Activated CD4-positive, alpha-beta T cell treated with anti-CD3 and anti-CD28 coated beads for 36 hours (primary cell): ENCODE measurements at regions not wholly inside any gene's neighbourhood (a gene's known extent, or its start where the extent isn't known, plus 50 kb on each side); places are given as distances from the start of the nearest gene placed in this dataset.

Experiments used
- ATAC-seq: fragments of 200-7000 bp; cut with Tn5 transposase; one replicate; pipeline ENCODE4 v1.10.0; 2021; ENCODE audit warnings: mild to moderate bottlenecking, moderate library complexity
- CTCF ChIA-PET: fragments of 350-600 bp; sonication (Branson Sonifier 250); formaldehyde crosslinking; loops from one replicate; lab custom pipeline; 2021; ENCODE audit warnings: antibody characterized with exemption; lab: Charles Lee
- POLR2A ChIA-PET: fragments of 350-600 bp; sonication (Branson Sonifier 250); formaldehyde crosslinking; loops from one replicate; lab custom pipeline; 2021; ENCODE audit warnings: antibody characterized with exemption, inconsistent platforms; lab: Charles Lee
- DNase-seq: peaks from one replicate; pipeline ENCODE4 v3.0.0-alpha.2; 2020
- H3K27ac Mint-ChIP-seq: one replicate; pipeline ENCODE4 v1.8.0; 2021; ENCODE audit warnings: mixed read lengths
- H3K27me3 Mint-ChIP-seq: one replicate; pipeline ENCODE4 v1.8.0; 2021; ENCODE audit warnings: mixed read lengths
- H3K36me3 Mint-ChIP-seq: one replicate; pipeline ENCODE4 v1.8.0; 2021; ENCODE audit warnings: low read depth, mixed read lengths
- H3K4me1 Mint-ChIP-seq: one replicate; pipeline ENCODE4 v1.8.0; 2021; ENCODE audit warnings: mixed read lengths
- H3K4me3 Mint-ChIP-seq: one replicate; pipeline ENCODE4 v1.8.0; 2021; ENCODE audit warnings: mild to moderate bottlenecking, moderate library complexity, mixed read lengths
- H3K9me3 Mint-ChIP-seq: one replicate; pipeline ENCODE4 v1.8.0; 2021; ENCODE audit warnings: low read depth, mixed read lengths
- intact Hi-C, 2 experiments: fragments of 100-400 bp; cut with DNase I in 1 of 2; cut with micrococcal nuclease in 1 of 2; formaldehyde crosslinking; loops; one replicate each; pipeline versions ENCODE4 v1.14.2 to v1.15.1; 2022 to 2024; cut with DNase I, micrococcal nuclease

DNA sequence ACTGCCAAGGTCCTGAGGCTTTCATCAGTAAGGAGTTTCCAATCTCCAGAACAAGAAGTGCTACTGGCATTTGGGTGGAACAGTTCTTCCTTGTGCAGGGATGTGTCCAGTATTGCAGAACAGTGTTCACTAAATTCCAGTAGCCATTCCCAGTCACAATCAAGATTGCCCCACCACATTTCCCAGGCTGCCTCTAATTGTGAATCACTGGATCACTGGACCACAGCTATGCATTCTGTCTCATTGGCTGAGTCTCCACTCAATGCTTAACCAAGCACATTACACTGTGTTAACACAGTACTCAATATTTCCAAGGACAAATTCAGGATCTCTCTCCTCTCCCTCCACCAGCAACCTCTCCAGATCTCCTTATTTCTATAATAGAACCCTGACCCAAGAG lies 160.2 kb upstream of the CCDC150 start:
- peaks cover 19% of the 10 kb centered on the region for H3K27me3 Mint-ChIP-seq
- H3K4me3 Mint-ChIP-seq = no peak overlapping the region
- ChIA-PET CTCF (no interaction called here), POLR2A (no interaction called here)
- ATAC-seq = no peak
- H3K27ac Mint-ChIP-seq = no peak overlapping the region
- no peaks in the 10 kb centered on the region for H3K9me3 Mint-ChIP-seq
- intact Hi-C loops = no loop called here
- no peaks in the 10 kb centered on the region for H3K36me3 Mint-ChIP-seq
- peaks cover 3% of the 10 kb centered on the region for H3K4me1 Mint-ChIP-seq
- DNase-seq = no peak

- H3K4me1 Mint-ChIP-seq = peaks cover 3% of the 10 kb centered on the region
- no peaks in the 10 kb centered on the region for H3K9me3 Mint-ChIP-seq
- H3K4me3 Mint-ChIP-seq = no peak overlapping the region
- H3K27me3 Mint-ChIP-seq = peaks cover 27% of the 10 kb centered on the region
- DNase-seq (no peak), ATAC-seq (no peak)
- POLR2A ChIA-PET = no interaction called here
- H3K36me3 Mint-ChIP-seq = no peaks in the 10 kb centered on the region
- CTCF ChIA-PET = interaction anchor here (1.0 kb wide), 1 partner anchor 270 kb away, joined by 4 read pairs; no protein-coding TSS in a partner anchor
- no peak overlapping the region for H3K27ac Mint-ChIP-seq
- intact Hi-C loops = no loop called here
Observed at GRCh38 chr2:196480653-196481323, 158.7 kb upstream of the CCDC150 start.

DNA sequence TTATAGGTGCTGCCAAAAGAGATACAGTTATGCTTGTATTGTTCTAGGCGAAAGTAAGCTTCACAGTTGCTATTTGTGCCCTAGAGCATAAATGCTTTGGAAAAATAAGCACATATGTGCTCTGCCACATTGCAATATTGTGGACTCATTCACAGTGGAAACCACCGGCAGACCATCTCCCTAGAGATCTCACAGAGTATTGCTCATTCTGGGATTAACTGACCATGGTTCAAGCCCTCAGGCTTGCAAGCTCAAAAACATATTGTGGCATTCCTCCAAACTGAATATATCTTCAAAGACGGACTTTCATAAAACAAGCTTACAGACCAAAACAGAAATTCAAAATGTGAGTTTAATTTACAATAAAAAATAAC lies 158.2 kb upstream of the CCDC150 start:
- peaks cover 31% of the 10 kb centered on the region for H3K27me3 Mint-ChIP-seq
- intact Hi-C loops = no loop called here
- H3K9me3 Mint-ChIP-seq = no peaks in the 10 kb centered on the region
- no peak for DNase-seq
- no peak overlapping the region for H3K4me3 Mint-ChIP-seq
- no peaks in the 10 kb centered on the region for H3K36me3 Mint-ChIP-seq
- H3K4me1 Mint-ChIP-seq = peaks cover 3% of the 10 kb centered on the region
- ChIA-PET CTCF (interaction anchor here (1.0 to 1.4 kb wide), 2 partner anchors 28 to 270 kb away, joined by 3 to 4 read pairs; no protein-coding TSS in a partner anchor), POLR2A (no interaction called here)
- no peak overlapping the region for H3K27ac Mint-ChIP-seq
- no peak for ATAC-seq

DNA sequence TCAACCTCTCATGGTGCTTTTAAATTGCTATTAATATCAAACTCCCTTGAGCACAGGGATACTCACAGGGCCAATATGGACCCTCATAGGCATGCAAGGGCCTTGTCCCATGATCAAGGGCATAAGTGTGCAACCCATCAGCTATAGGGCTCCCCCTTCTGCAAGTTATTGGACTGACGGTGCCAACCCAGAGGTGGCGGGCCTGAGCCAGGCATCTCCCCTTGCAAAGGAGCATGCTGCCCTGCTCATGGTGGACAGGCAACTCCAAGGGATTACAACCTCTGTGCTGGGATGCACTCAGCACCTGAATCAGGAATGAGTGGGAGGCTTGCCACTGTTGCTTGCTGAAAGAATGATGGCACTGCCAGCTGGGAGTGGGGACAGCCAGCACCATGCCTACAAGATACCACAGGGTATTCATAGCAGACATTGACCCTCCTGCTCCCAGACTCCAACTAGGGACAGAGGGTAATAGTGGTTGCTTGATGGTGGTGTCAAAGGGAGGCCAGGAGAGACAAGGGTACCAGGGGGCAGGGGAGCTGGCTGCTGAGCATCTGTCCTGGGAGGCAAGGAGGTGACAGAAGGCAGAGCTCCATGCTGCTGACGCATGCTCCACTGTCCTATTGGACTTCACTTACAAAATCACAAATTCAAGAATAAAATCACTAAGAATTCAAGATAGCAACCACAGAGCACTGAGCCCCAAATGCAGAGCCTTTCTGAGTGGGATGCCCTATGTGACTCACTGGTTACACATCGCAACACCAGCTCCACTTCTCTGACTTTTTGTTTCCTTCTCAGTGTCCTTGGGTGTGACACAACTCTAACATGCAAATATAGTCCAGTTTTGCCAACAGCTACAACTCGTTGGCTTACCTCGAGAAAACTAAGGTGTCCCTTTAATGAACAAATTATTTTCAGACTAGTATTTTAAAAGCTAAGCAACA lies 157.1 kb upstream of the CCDC150 start:
- H3K36me3 Mint-ChIP-seq = no peaks in the 10 kb centered on the region
- intact Hi-C loops = no loop called here
- ATAC-seq = peak; percentile 91
- no peaks in the 10 kb centered on the region for H3K9me3 Mint-ChIP-seq
- POLR2A ChIA-PET = no interaction called here
- peaks cover 33% of the 10 kb centered on the region for H3K27me3 Mint-ChIP-seq
- peaks cover 3% of the 10 kb centered on the region for H3K4me1 Mint-ChIP-seq
- no peak overlapping the region for H3K4me3 Mint-ChIP-seq
- CTCF ChIA-PET = interaction anchor here (0.9 to 1.6 kb wide), 4 partner anchors 20 to 48 kb away, joined by 3 read pairs; no protein-coding TSS in a partner anchor
- H3K27ac Mint-ChIP-seq = no peak overlapping the region
- peak; percentile 36 for DNase-seq

- intact Hi-C loops = no loop called here
- peaks cover 34% of the 10 kb centered on the region for H3K27me3 Mint-ChIP-seq
- ATAC-seq = no peak
- peaks cover 3% of the 10 kb centered on the region for H3K4me1 Mint-ChIP-seq
- no peak overlapping the region for H3K4me3 Mint-ChIP-seq
- H3K9me3 Mint-ChIP-seq = no peaks in the 10 kb centered on the region
- POLR2A ChIA-PET = no interaction called here
- no peak for DNase-seq
- CTCF ChIA-PET = interaction anchor here (0.9 kb wide), 1 partner anchor 417 kb away, joined by 3 read pairs; the partner anchor contains the start of gene DNAH7
- H3K36me3 Mint-ChIP-seq = no peaks in the 10 kb centered on the region
- H3K27ac Mint-ChIP-seq = no peak overlapping the region
Observed at GRCh38 chr2:196486146-196486545, 153.4 kb upstream of the CCDC150 start.

- no peak overlapping the region for H3K4me3 Mint-ChIP-seq
- intact Hi-C loops = no loop called here
Observed at GRCh38 chr2:196487417-196487816, 152.1 kb upstream of the CCDC150 start.

DNA sequence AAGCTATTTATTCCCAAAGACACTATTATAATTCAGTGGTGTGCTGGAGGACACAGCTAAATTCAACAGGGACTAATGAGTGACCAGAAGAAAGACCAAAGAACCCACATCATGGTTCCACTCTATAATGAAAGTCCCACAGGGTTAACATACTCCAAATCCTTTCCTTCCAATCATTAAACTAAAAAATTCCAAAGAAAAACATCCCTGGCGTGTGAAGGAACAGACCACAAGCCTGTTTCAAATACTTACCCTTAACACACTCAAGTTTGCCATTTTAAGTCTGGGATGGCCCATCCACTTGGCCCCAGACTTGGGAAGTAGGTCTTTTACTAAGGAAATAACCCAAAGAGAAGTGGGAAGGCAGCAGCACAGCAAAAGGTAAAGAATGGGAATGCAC lies 150.1 kb upstream of the CCDC150 start:
- no peak for DNase-seq
- no peak for ATAC-seq
- Mint-ChIP-seq H3K9me3 (peaks cover 8% of the 10 kb centered on the region), H3K4me3 (no peak overlapping the region), H3K27ac (no peak overlapping the region), H3K27me3 (peaks cover 31% of the 10 kb centered on the region), H3K36me3 (no peaks in the 10 kb centered on the region), H3K4me1 (no peaks in the 10 kb centered on the region)
- ChIA-PET CTCF (interaction anchor here (0.6 kb wide), 3 partner anchors 211 to 1228 kb away, joined by 3 read pairs; no protein-coding TSS in a partner anchor), POLR2A (no interaction called here)
- intact Hi-C loops = no loop called here

More at GRCh38 chr2:196487417-196487816, 152.1 kb upstream of the CCDC150 start:
- ChIA-PET CTCF (no interaction called here), POLR2A (no interaction called here)
- ATAC-seq (no peak), DNase-seq (no peak)
- Mint-ChIP-seq H3K27me3 (peaks cover 31% of the 10 kb centered on the region), H3K9me3 (no peaks in the 10 kb centered on the region), H3K4me1 (peaks cover 2% of the 10 kb centered on the region), H3K27ac (no peak overlapping the region), H3K36me3 (no peaks in the 10 kb centered on the region)

DNA sequence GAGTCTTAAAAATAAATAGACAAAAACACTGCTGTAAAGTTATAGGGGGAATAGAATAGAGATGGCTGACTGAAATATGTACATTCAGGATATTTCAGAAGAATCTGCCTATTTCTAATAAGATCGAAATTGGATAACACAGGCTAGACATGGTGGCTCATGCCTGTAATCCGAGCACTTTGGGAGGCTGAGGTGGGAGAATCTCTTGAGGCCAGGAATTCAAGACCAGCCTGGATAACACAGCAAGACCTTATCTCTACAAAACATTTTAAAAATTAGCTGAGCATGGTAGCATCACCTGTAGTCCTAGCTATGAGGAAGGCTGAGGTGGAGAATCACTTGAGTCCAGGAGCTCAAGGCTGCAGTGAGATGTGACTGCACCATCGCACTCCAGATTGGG lies 146.6 kb upstream of the CCDC150 start:
- intact Hi-C loops = no loop called here
- H3K27me3 Mint-ChIP-seq = peaks cover 19% of the 10 kb centered on the region
- H3K9me3 Mint-ChIP-seq = peaks cover 10% of the 10 kb centered on the region
- ChIA-PET POLR2A (no interaction called here), CTCF (no interaction called here)
- ATAC-seq (no peak), DNase-seq (no peak)
- H3K36me3 Mint-ChIP-seq = no peaks in the 10 kb centered on the region
- no peaks in the 10 kb centered on the region for H3K4me1 Mint-ChIP-seq
- no peak overlapping the region for H3K27ac Mint-ChIP-seq
- no peak overlapping the region for H3K4me3 Mint-ChIP-seq

DNA sequence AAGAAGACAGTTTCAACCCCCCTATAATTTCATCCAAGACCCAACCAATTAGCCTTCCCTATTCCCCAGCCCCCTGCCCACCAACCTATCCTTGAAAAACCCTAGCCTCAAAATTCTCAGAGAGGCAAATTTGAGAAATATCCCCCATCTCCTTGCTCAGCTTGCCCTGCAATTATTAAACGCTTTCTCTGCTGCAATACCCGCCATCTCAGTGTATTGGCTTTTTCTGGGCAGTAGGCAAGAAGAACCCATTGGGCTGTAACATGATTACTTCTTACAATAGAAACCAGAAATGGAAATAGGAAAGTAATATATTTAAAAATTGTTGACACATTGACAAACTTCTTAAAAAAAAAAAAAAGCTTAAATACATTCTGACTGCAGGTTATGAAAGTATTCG lies 140.6 kb upstream of the CCDC150 start:
- intact Hi-C loops = no loop called here
- POLR2A ChIA-PET = interaction anchor here (0.6 kb wide), 1 partner anchor 90 kb away, joined by 3 read pairs; no protein-coding TSS in a partner anchor
- CTCF ChIA-PET = interaction anchor here (0.6 kb wide), 1 partner anchor 32 kb away, joined by 3 read pairs; no protein-coding TSS in a partner anchor

DNA sequence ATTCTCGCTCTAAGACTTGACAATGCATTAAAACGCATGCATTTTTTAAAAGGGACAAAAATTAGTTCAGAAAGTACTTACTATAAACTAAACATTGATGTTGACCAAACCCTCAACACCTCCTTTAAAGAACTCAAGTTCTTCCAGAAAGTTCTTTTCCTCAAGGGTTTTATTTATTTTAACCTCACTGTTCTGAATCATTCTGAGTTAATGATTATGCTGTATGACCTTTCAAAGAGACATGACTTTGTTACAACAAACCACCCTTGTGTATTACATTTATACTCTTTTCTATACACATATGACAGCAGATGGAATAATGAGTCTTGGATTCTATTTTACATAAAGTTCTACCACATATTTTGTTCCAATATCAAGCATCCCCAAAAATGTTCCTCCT lies 139.8 kb upstream of the CCDC150 start:
- no peak overlapping the region for H3K4me3 Mint-ChIP-seq
- ATAC-seq (no peak), DNase-seq (no peak)
- intact Hi-C loops = no loop called here
- ChIA-PET POLR2A (interaction anchor here (0.6 kb wide), 1 partner anchor 89 kb away, joined by 3 read pairs; no protein-coding TSS in a partner anchor), CTCF (no interaction called here)
- no peaks in the 10 kb centered on the region for H3K36me3 Mint-ChIP-seq
- no peak overlapping the region for H3K27ac Mint-ChIP-seq
- peaks cover 13% of the 10 kb centered on the region for H3K27me3 Mint-ChIP-seq
- peaks cover 6% of the 10 kb centered on the region for H3K9me3 Mint-ChIP-seq
- H3K4me1 Mint-ChIP-seq = no peaks in the 10 kb centered on the region

More for the DNA sequence above, 140.6 kb upstream of the CCDC150 start:
- Mint-ChIP-seq H3K27ac (no peak overlapping the region), H3K9me3 (peaks cover 10% of the 10 kb centered on the region), H3K4me1 (no peaks in the 10 kb centered on the region), H3K27me3 (peaks cover 15% of the 10 kb centered on the region), H3K36me3 (no peaks in the 10 kb centered on the region), H3K4me3 (no peak overlapping the region)
- no peak for ATAC-seq
- no peak for DNase-seq

DNA sequence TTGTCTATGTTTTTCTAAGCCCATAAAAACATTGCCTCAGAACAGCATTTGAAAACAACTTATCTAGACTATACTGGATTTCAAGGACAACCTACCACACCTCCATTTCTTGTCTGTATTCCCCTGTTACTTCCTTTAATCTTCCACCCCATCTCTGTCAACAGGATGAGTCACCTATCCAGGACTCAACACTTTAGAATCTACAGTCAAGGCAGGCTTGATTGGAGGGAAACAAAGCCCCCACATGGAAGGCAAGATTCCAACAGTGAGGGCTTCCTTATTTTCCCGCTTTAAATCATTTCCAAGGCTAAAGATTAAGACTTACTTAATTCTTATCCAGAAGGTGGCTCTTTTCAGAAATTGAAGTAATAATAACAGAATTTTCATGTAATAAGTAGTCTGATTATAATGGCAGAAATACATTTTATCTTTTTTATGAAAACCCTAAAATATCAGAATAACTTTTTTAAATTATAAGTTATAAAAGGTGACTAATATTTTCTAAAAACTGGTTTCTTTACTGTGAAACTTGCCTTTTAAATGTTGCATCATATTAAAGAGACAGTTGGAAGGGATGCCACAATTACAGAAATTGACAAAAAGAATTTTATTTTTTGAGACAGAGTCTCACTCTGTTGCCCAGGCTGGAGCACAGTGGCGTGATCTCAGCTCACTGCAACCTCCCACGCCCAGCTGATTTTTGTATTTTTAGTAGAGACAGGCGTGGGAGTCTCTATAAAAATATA lies 138.7 kb upstream of the CCDC150 start:
- peaks cover 16% of the 10 kb centered on the region for H3K27me3 Mint-ChIP-seq
- H3K9me3 Mint-ChIP-seq = peaks cover 6% of the 10 kb centered on the region
- no peak overlapping the region for H3K27ac Mint-ChIP-seq
- DNase-seq = no peak
- H3K4me1 Mint-ChIP-seq = no peaks in the 10 kb centered on the region
- H3K36me3 Mint-ChIP-seq = no peaks in the 10 kb centered on the region
- H3K4me3 Mint-ChIP-seq = no peak overlapping the region
- ATAC-seq = no peak
- intact Hi-C loops = no loop called here
- POLR2A ChIA-PET = no interaction called here
- CTCF ChIA-PET = interaction anchor here (0.6 kb wide), 1 partner anchor 942 kb away, joined by 3 read pairs; no protein-coding TSS in a partner anchor
